ENCODE measurements at regions not wholly inside any gene's neighbourhood (a gene's known extent, or its start where the extent isn't known, plus 50 kb on each side); places are given as distances from the start of the nearest gene placed in this dataset.

- Histone ChIP-seq H3K27me3 (ENCODE audit: control insufficient read depth in 1 of 2, insufficient read depth in 2 of 2, low read length in 2 of 2) (no peaks in the 10 kb centered on the region), H3K36me3 (ENCODE audit: insufficient read depth, low read length) (no peaks in the 10 kb centered on the region), H3K4me1 (ENCODE audit: insufficient read depth, low read length) (no peaks in the 10 kb centered on the region), H3K27ac (ENCODE audit: low read depth in 1 of 2, low read length in 2 of 2) (no peak overlapping the region), H3K4me3 (ENCODE audit: low read length) (no peak overlapping the region), H3K9me3 (ENCODE audit: control insufficient read depth in 1 of 2, insufficient read depth in 1 of 2, low read length in 2 of 2) (no peaks in the 10 kb centered on the region)
- H3K4me3 Mint-ChIP-seq = no peak overlapping the region
- ATAC-seq (ENCODE audit: poor library complexity) (no peak), DNase-seq (no peak)
- peaks cover 3% of the 10 kb centered on the region for H3K9me3 Mint-ChIP-seq
- ChIA-PET CTCF (no interaction called here), POLR2A (no interaction called here)
- no peaks in the 10 kb centered on the region for H3K27me3 Mint-ChIP-seq
- H3K27ac Mint-ChIP-seq = no peak overlapping the region
- no peak for TF ChIP-seq CTCF (IDR thresholded peaks at IDR 0.05)
- intact Hi-C loops (cut with DNase I, micrococcal nuclease) = no loop called here
- H3K36me3 Mint-ChIP-seq (ENCODE audit: low read depth) = no peaks in the 10 kb centered on the region
- no peaks in the 10 kb centered on the region for H3K4me1 Mint-ChIP-seq (ENCODE audit: low read depth)
Measured at GRCh38 chr13:106786006-106786563, 218.1 kb upstream of the ARGLU1 start.

- ChIA-PET CTCF (no interaction called here), POLR2A (no interaction called here)
Measured at GRCh38 chr13:106774621-106775020, 206.7 kb upstream of the ARGLU1 start.

GRCh38 chr13:106772006-106772601, 204.2 kb upstream of the ARGLU1 start:
- no peak overlapping the region for H3K27ac ChIP-seq (ENCODE audit: low read depth in 1 of 2, low read length in 2 of 2)
- Mint-ChIP-seq H3K27me3 (no peaks in the 10 kb centered on the region), H3K4me1 (ENCODE audit: low read depth) (no peaks in the 10 kb centered on the region), H3K9me3 (peaks cover 7% of the 10 kb centered on the region), H3K27ac (no peak overlapping the region), H3K4me3 (no peak overlapping the region), H3K36me3 (ENCODE audit: low read depth) (no peaks in the 10 kb centered on the region)
- ChIA-PET POLR2A (no interaction called here), CTCF (no interaction called here)
- no peak overlapping the region for H3K4me3 ChIP-seq (ENCODE audit: low read length)
- no peaks in the 10 kb centered on the region for H3K27me3 ChIP-seq (ENCODE audit: control insufficient read depth in 1 of 2, insufficient read depth in 2 of 2, low read length in 2 of 2)
- no peaks in the 10 kb centered on the region for H3K36me3 ChIP-seq (ENCODE audit: insufficient read depth, low read length)
- no peaks in the 10 kb centered on the region for H3K4me1 ChIP-seq (ENCODE audit: insufficient read depth, low read length)
- intact Hi-C loops (cut with DNase I, micrococcal nuclease) = no loop called here
- H3K9me3 ChIP-seq (ENCODE audit: control insufficient read depth in 1 of 2, insufficient read depth in 1 of 2, low read length in 2 of 2) = peaks cover 5% of the 10 kb centered on the region in 2 experiments
- no peak for TF ChIP-seq CTCF (IDR thresholded peaks at IDR 0.05)
- no peak for ATAC-seq (ENCODE audit: poor library complexity)
- no peak for DNase-seq

More at GRCh38 chr13:106774621-106775020, 206.7 kb upstream of the ARGLU1 start:
- DNase-seq (no peak), ATAC-seq (ENCODE audit: poor library complexity) (no peak)
- no peak for TF ChIP-seq CTCF (IDR thresholded peaks at IDR 0.05)
- intact Hi-C loops (cut with DNase I, micrococcal nuclease) = no loop called here
- Mint-ChIP-seq H3K4me1 (ENCODE audit: low read depth) (no peaks in the 10 kb centered on the region), H3K27ac (no peak overlapping the region), H3K27me3 (no peaks in the 10 kb centered on the region), H3K9me3 (peaks cover 5% of the 10 kb centered on the region), H3K4me3 (no peak overlapping the region), H3K36me3 (ENCODE audit: low read depth) (no peaks in the 10 kb centered on the region)
- Histone ChIP-seq H3K36me3 (ENCODE audit: insufficient read depth, low read length) (no peaks in the 10 kb centered on the region), H3K27me3 (ENCODE audit: control insufficient read depth in 1 of 2, insufficient read depth in 2 of 2, low read length in 2 of 2) (no peaks in the 10 kb centered on the region), H3K4me3 (ENCODE audit: low read length) (no peak overlapping the region), H3K27ac (ENCODE audit: low read depth in 1 of 2, low read length in 2 of 2) (no peak overlapping the region), H3K4me1 (ENCODE audit: insufficient read depth, low read length) (no peaks in the 10 kb centered on the region), H3K9me3 (ENCODE audit: control insufficient read depth in 1 of 2, insufficient read depth in 1 of 2, low read length in 2 of 2) (no peaks in the 10 kb centered on the region)

Data from CD4-positive, alpha-beta T cell (primary cell).